WERI-Rb-1 (cell line): ENCODE measurements at regions not wholly inside any gene's neighbourhood (a gene's known extent, or its start where the extent isn't known, plus 50 kb on each side); places are given as distances from the start of the nearest gene placed in this dataset.

Experiments used
- DNase-seq: peaks from one replicate; pipeline ENCODE4 v3.0.0-alpha.2; 2020
- H3K27ac ChIP-seq: fragments of 250-450 bp; sonication (Bioruptor Pico); 2 replicates; pipeline ENCODE4 v1.5.1; 2020; ENCODE audit warnings: mild to moderate bottlenecking, moderate library complexity
- H3K27me3 ChIP-seq: fragments of 250-450 bp; sonication (Bioruptor Pico); 2 replicates; pipeline ENCODE4 v1.5.1; 2021; ENCODE audit warnings: mild to moderate bottlenecking, low read depth, moderate library complexity; ENCODE audit not compliant: insufficient read depth, severe bottlenecking
- H3K36me3 ChIP-seq: fragments of 250-450 bp; sonication (Bioruptor Pico); 2 replicates; pipeline ENCODE4 v1.5.1; 2020; ENCODE audit warnings: mild to moderate bottlenecking, moderate library complexity
- H3K4me3 ChIP-seq: 2 replicates; pipeline ENCODE4 v1.5.1; 2011; ENCODE audit warnings: low read depth, mild to moderate bottlenecking, control low read depth, low read length
- H3K9me3 ChIP-seq: fragments of 250-450 bp; sonication (Bioruptor Pico); 2 replicates; pipeline ENCODE4 v1.5.1; 2021; ENCODE audit warnings: mild to moderate bottlenecking, moderate library complexity; ENCODE audit not compliant: severe bottlenecking
- TF ChIP-seq, protein P1 (sequence below): IDR thresholded peaks from 2 replicates; pipeline ENCODE4 v1.5.1; 2011; ENCODE audit warnings: low read depth, mild to moderate bottlenecking, control low read depth, inconsistent platforms, low read length

DNA sequence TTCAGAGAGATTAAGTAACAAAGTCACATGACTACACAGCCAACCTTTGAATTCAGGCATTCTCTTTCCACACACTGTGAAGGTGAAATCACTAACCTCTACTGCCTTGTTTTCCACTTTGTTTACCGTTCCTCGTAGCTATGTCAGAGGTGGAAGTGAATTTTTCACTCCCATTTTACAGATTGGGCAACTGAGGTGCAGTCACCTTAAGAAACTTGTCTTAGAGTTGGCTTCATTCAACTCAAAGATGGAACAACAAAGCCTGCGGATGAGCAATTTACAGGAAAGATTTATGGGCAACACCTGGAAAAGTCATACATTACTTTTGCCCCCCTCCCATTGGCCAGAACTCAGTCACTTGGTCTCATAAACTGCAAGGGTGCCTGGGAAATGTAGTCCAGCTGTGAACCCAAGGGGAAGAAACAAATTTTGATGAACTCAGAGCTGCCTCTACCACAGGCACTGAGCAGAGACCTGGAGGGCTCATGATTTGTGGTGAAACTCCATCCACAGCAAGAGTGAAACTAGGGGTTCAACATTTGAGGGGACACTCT lies 784.6 kb upstream of the EEF2KMT start:
- Histone ChIP-seq H3K27ac (no peak overlapping the region), H3K36me3 (no peaks in the 10 kb centered on the region), H3K4me3 (no peak overlapping the region), H3K27me3 (no peaks in the 10 kb centered on the region), H3K9me3 (no peaks in the 10 kb centered on the region)
- DNase-seq: no peak
- TF ChIP-seq, protein P1, sequence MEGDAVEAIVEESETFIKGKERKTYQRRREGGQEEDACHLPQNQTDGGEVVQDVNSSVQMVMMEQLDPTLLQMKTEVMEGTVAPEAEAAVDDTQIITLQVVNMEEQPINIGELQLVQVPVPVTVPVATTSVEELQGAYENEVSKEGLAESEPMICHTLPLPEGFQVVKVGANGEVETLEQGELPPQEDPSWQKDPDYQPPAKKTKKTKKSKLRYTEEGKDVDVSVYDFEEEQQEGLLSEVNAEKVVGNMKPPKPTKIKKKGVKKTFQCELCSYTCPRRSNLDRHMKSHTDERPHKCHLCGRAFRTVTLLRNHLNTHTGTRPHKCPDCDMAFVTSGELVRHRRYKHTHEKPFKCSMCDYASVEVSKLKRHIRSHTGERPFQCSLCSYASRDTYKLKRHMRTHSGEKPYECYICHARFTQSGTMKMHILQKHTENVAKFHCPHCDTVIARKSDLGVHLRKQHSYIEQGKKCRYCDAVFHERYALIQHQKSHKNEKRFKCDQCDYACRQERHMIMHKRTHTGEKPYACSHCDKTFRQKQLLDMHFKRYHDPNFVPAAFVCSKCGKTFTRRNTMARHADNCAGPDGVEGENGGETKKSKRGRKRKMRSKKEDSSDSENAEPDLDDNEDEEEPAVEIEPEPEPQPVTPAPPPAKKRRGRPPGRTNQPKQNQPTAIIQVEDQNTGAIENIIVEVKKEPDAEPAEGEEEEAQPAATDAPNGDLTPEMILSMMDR: no peak

DNA sequence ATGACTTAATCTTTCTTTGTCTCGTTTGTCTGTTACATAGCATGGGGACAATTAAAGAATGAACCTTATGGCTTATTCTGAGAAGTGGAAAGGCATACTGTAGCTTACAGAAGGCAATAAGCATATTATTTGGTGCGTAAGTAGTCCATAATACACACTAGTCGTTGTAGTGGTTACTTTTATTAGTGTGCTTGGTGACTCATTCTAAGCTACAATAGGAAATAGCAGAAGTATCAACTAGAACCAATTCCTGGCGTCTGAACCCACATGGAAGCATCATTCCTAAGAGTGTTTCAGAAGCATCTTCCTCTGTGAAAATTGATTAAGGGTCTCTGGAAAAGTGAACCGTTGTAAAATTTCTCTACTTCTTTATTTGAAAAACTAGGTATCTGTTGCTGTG lies 777.8 kb upstream of the EEF2KMT start:
- TF ChIP-seq, protein P1: no peak
- Histone ChIP-seq H3K4me3 (no peak overlapping the region), H3K9me3 (no peaks in the 10 kb centered on the region), H3K36me3 (no peaks in the 10 kb centered on the region), H3K27ac (no peak overlapping the region), H3K27me3 (no peaks in the 10 kb centered on the region)
- DNase-seq: no peak

DNA sequence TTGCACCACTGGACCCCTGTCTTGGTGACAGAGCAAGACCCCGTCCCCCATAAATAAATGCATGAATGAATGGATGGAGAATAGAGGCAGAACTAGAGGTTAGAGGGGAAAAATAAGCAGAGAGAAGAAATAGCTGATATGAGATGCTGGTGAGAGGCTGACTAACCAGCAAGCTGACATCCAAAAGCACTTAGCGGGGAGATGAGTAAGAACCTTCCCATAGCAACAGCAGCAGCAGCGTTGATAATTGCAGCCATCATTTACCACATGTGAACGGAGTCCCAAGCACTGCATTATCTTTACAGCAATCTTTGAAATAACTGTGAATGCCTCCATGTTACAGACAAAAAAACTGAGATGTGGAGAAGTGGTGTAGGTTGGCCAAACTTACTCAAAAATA lies 777.3 kb upstream of the EEF2KMT start:
- TF ChIP-seq, protein P1: no peak
- Histone ChIP-seq H3K27me3 (no peaks in the 10 kb centered on the region), H3K9me3 (no peaks in the 10 kb centered on the region), H3K4me3 (no peak overlapping the region), H3K36me3 (no peaks in the 10 kb centered on the region), H3K27ac (no peak overlapping the region)
- no peak for DNase-seq

DNA sequence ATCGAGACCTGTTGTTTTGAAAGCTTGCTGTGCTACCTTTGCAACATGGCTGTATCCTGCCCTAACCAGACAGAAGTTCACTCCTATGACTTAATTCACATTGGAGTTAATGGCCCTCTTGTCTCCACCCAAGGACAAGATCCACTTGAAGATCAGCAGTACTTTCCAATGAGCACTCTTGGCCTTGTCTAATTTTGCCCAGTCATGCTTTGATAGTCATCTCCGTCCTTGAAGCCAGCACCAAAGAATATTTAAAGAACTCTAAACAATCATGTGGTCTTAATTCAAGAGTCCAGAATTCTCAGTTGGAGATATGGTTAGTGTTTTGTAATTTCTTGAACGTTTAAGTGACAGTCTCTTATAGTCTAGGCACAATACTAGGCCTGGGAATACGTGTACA lies 775.6 kb upstream of the EEF2KMT start:
- Histone ChIP-seq H3K9me3 (no peaks in the 10 kb centered on the region), H3K36me3 (no peaks in the 10 kb centered on the region), H3K27ac (no peak overlapping the region), H3K27me3 (no peaks in the 10 kb centered on the region), H3K4me3 (no peak overlapping the region)
- no peak for DNase-seq
- TF ChIP-seq, protein P1: no peak

DNA sequence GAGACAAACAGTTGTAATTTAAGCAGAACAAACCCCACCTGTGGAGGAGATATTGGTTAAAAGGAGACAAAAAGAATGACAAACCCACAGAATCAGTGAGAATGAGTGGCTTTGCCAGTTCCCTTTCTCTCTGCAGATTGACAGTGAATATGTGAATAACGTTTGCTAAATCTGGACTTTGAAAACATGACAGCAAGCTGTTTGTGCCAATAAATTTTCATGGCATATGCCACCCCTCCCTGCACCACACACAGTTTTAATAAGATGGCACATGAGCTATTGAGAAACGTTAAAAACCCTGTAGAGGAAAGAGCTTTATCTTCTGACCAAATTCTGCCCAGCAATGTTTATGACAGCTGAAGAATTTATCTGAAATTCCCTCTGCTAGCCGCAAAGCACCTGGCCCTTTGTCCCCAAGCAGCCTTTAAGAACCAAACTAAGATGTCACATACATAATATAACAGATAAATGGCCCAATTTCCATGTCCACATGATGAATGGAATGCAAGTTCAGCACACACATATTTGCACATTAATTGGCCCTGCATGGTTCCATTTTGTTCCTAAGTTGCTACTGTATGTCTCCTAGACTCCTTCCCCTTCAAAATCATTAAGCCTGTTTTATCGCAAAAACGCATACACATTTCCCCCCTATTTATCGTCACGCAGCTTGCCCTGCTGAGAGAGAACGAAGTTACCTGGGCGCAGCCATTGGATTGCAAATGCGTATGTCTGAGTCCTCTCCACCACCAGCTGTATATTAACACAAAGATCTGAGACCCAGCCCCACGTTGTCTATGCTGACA lies 773.5 kb upstream of the EEF2KMT start:
- H3K27ac ChIP-seq: no peak overlapping the region
- H3K9me3 ChIP-seq: no peaks in the 10 kb centered on the region
- TF ChIP-seq, protein P1: no peak
- DNase-seq: no peak
- no peaks in the 10 kb centered on the region for H3K36me3 ChIP-seq
- no peak overlapping the region for H3K4me3 ChIP-seq
- H3K27me3 ChIP-seq: no peaks in the 10 kb centered on the region
